HepG2 (cell line): ENCODE measurements at regions not wholly inside any gene's neighbourhood (a gene's known extent, or its start where the extent isn't known, plus 50 kb on each side); places are given as distances from the start of the nearest gene placed in this dataset.

Experiments used
- ATAC-seq: fragments of 200-7000 bp; cut with Tn5 transposase; 3 replicates; pipeline ENCODE4 v1.9.1; 2020; ENCODE audit warnings: mild to moderate bottlenecking, moderate library complexity
- BruUV-seq: library from RNA; stranded (reverse); fragments of 400-500 nt; replicated peaks from 2 replicates; lab custom pipeline; 2021; lab: Mats Ljungman, UMichigan
- CTCF ChIA-PET: fragments of 300-600 bp; formaldehyde crosslinking; extraction: SDS; loops from one replicate; lab custom pipeline; 2021; ENCODE audit warnings: low total read pairs, inconsistent platforms, low intra/inter-chr PET ratio; lab: Yijun Ruan, JAX
- POLR2A ChIA-PET: fragments of 350-600 bp; sonication (Branson Sonifier 250); formaldehyde crosslinking; loops from one replicate; lab custom pipeline; 2020; ENCODE audit warnings: antibody characterized with exemption, inconsistent platforms; lab: Yijun Ruan, JAX
- DNase-seq: peaks from one replicate; pipeline ENCODE4 v3.0.0-alpha.2; 2015; ENCODE audit warnings: low spot score
- FAIRE-seq: peaks from 3 replicates; lab custom pipeline; 2011; peaks lifted over from hg19 to GRCh38; lab: Jason Lieb, UNC
- H2AFZ ChIP-seq: one replicate; pipeline ENCODE4 v1.6.1; 2011; ENCODE audit warnings: low read length, inconsistent platforms
- H3K27ac ChIP-seq: fragments of 300-600 bp; 3 replicates; pipeline ENCODE4 v1.8.0; 2011; ENCODE audit warnings: mixed run types, mild to moderate bottlenecking, mixed read lengths, low read length, inconsistent platforms; ENCODE audit not compliant: insufficient read depth; ENCODE audit errors: extremely low read length
- H3K27me3 ChIP-seq, 2 experiments: fragments of 200-600 bp in 1 of 2; 2 replicates in 1 of 2; 3 replicates in 1 of 2; pipeline versions ENCODE4 v1.6.0 to v1.8.0; 2011; ENCODE audit warnings: low read length in 2 of 2, mild to moderate bottlenecking in 2 of 2, moderate library complexity in 2 of 2, inconsistent platforms in 1 of 2; ENCODE audit not compliant: insufficient read depth in 2 of 2, control insufficient read depth in 1 of 2
- H3K36me3 ChIP-seq, 2 experiments: fragments of 200-600 bp in 1 of 2; replicated peaks in 1 of 2; 2 replicates in 1 of 2; 3 replicates in 1 of 2; pipeline versions ENCODE4 v1.5.1 to v1.8.0; 2011; ENCODE audit warnings: low read length in 2 of 2, inconsistent platforms in 1 of 2; ENCODE audit not compliant: insufficient read depth in 2 of 2, control insufficient read depth in 1 of 2
- H3K4me1 ChIP-seq: 2 replicates; pipeline ENCODE4 v1.5.1; 2012; ENCODE audit warnings: low read length, inconsistent platforms; ENCODE audit not compliant: insufficient read depth
- H3K4me2 ChIP-seq: 2 replicates; pipeline ENCODE4 v1.6.0; 2011; ENCODE audit warnings: low read depth, low read length, inconsistent platforms
- H3K4me3 ChIP-seq, 3 experiments: fragments of 200-600 bp in 1 of 3; sonication (generic), shearing (Covaris generic) in 1 of 3; replicated peaks in 1 of 3; 2 replicates each; pipeline ENCODE4 v1.5.1; 2011 to 2016; ENCODE audit warnings: low read length in 3 of 3, inconsistent platforms in 2 of 3, low read depth in 2 of 3, mild to moderate bottlenecking in 2 of 3, control low read depth in 1 of 3, mixed read lengths in 1 of 3; ENCODE audit not compliant: insufficient read depth in 1 of 3
- H3K79me2 ChIP-seq: one replicate; pipeline ENCODE4 v1.6.1; 2011; ENCODE audit warnings: low read length, inconsistent platforms; ENCODE audit not compliant: insufficient read depth
- H3K9ac ChIP-seq: 2 replicates; pipeline ENCODE4 v1.6.0; 2011; ENCODE audit warnings: mild to moderate bottlenecking, low read depth, low read length, inconsistent platforms; ENCODE audit not compliant: insufficient read depth
- H3K9me3 ChIP-seq: 2 replicates; pipeline ENCODE4 v1.5.1; 2012; ENCODE audit warnings: mild to moderate bottlenecking, low read length
- H4K20me1 ChIP-seq: 2 replicates; pipeline ENCODE4 v1.6.0; 2011; ENCODE audit warnings: inconsistent platforms, mild to moderate bottlenecking, low read length, moderate library complexity; ENCODE audit not compliant: insufficient read depth
- ARID2 ChIP-seq: sonication (generic); formaldehyde crosslinking; IDR thresholded peaks from 2 replicates; pipeline ENCODE4 v1.8.1; 2022; ENCODE audit warnings: mild to moderate bottlenecking, missing genetic modification reagents, borderline replicate concordance
- ATF7-NPFF ChIP-seq: sonication (generic); formaldehyde crosslinking; IDR thresholded peaks from 2 replicates; pipeline ENCODE4 v1.8.1; 2023; ENCODE audit warnings: mild to moderate bottlenecking, low read depth, missing genetic modification reagents, moderate library complexity
- EED ChIP-seq: sonication (generic); formaldehyde crosslinking; IDR thresholded peaks from 2 replicates; pipeline ENCODE4 v1.5.0; 2020; ENCODE audit warnings: mild to moderate bottlenecking, missing genetic modification reagents
- ETV6 ChIP-seq: sonication (generic); formaldehyde crosslinking; conservative IDR thresholded peaks from 2 replicates; pipeline ENCODE4 v1.4.0; 2020; ENCODE audit warnings: missing genetic modification reagents
- FOSL2 ChIP-seq: sonication (generic); formaldehyde crosslinking; IDR thresholded peaks from 2 replicates; pipeline ENCODE4 v1.4.0; 2020; ENCODE audit warnings: missing genetic modification reagents
- HMG20B ChIP-seq: conservative IDR thresholded peaks from 2 replicates; pipeline ENCODE4 v1.6.1; 2016; ENCODE audit warnings: missing genetic modification reagents, missing compliant biosample characterization
- ISX ChIP-seq: sonication (generic); formaldehyde crosslinking; conservative IDR thresholded peaks from 2 replicates; pipeline ENCODE4 v1.5.0; 2020; ENCODE audit warnings: missing genetic modification reagents
- NR2C2 ChIP-seq: sonication (generic); formaldehyde crosslinking; IDR thresholded peaks from 2 replicates; pipeline ENCODE4 v1.4.0; 2020; ENCODE audit warnings: missing genetic modification reagents, mild to moderate bottlenecking, moderate library complexity, borderline replicate concordance
- THAP11 ChIP-seq: IDR thresholded peaks from 2 replicates; pipeline ENCODE4 v1.6.1; 2016; ENCODE audit warnings: missing biosample characterization, missing genetic modification reagents
- ZNF224 ChIP-seq: sonication (generic); formaldehyde crosslinking; IDR thresholded peaks from 2 replicates; pipeline ENCODE4 v1.5.0; 2020; ENCODE audit warnings: mild to moderate bottlenecking, missing genetic modification reagents
- ZNF230 ChIP-seq: sonication (generic); formaldehyde crosslinking; IDR thresholded peaks from 2 replicates; pipeline ENCODE4 v1.4.0; 2020; ENCODE audit warnings: mild to moderate bottlenecking, missing genetic modification reagents
- ZNF256 ChIP-seq: sonication (generic); formaldehyde crosslinking; conservative IDR thresholded peaks from 2 replicates; pipeline ENCODE4 v1.4.0; 2020; ENCODE audit warnings: missing genetic modification reagents
- ZNF282 ChIP-seq: fragments of 450-650 bp; IDR thresholded peaks from 2 replicates; pipeline ENCODE4 v1.6.1; 2018; ENCODE audit not compliant: partially characterized antibody
- ZNF326 ChIP-seq: sonication (generic); formaldehyde crosslinking; IDR thresholded peaks from 2 replicates; pipeline ENCODE4 v1.4.0; 2020; ENCODE audit warnings: missing genetic modification reagents, borderline replicate concordance
- ZNF333 ChIP-seq: sonication (generic); formaldehyde crosslinking; IDR thresholded peaks from 2 replicates; pipeline ENCODE4 v1.4.0; 2020; ENCODE audit warnings: mild to moderate bottlenecking, missing genetic modification reagents, borderline replicate concordance
- ZNF33A ChIP-seq: sonication (generic); formaldehyde crosslinking; IDR thresholded peaks from 2 replicates; pipeline ENCODE4 v1.5.1; 2020; ENCODE audit warnings: missing genetic modification reagents, mild to moderate bottlenecking, moderate library complexity, borderline replicate concordance
- ZNF432 ChIP-seq: sonication (generic); formaldehyde crosslinking; IDR thresholded peaks from 2 replicates; pipeline ENCODE4 v1.5.0; 2020; ENCODE audit warnings: missing genetic modification reagents, mild to moderate bottlenecking, borderline replicate concordance
- ZNF543 ChIP-seq: sonication (generic); formaldehyde crosslinking; IDR thresholded peaks from 2 replicates; pipeline ENCODE4 v1.4.0; 2020; ENCODE audit warnings: mild to moderate bottlenecking, missing genetic modification reagents
- ZNF562 ChIP-seq: sonication (generic); formaldehyde crosslinking; IDR thresholded peaks from 2 replicates; pipeline ENCODE4 v1.8.0; 2022; ENCODE audit warnings: missing genetic modification reagents, borderline replicate concordance
- ZNF678 ChIP-seq: sonication (generic); formaldehyde crosslinking; IDR thresholded peaks from 2 replicates; pipeline ENCODE4 v1.4.0; 2020; ENCODE audit warnings: mild to moderate bottlenecking, missing genetic modification reagents
- ZNF772 ChIP-seq: sonication (generic); formaldehyde crosslinking; IDR thresholded peaks from 2 replicates; pipeline ENCODE4 v1.5.0; 2020; ENCODE audit warnings: mild to moderate bottlenecking, missing genetic modification reagents
- WGBS: methylation state at CpG from one replicate; pipeline ENCODE4 v1.1.6; 2017; ENCODE audit warnings: low lambda C conversion rate; 5-methylcytosine and 5-hydroxymethylcytosine counted together
- in situ Hi-C: cut with HindIII; loops from 2 replicates; pipeline ENCODE4 v1.10.0; 2017; ENCODE audit warnings: low pct_unique_long_range_greater_than_20kb; ENCODE audit not compliant: extremely low pct_ligation_motif_present
- intact Hi-C: fragments of 100-400 bp; cut with micrococcal nuclease; formaldehyde crosslinking; loops from one replicate; pipeline ENCODE4 v1.10.0; 2022; ENCODE audit not compliant: unreplicated experiment
- TF ChIP-seq, protein P1 (sequence below): sonication (generic); formaldehyde crosslinking; IDR thresholded peaks from 2 replicates; pipeline ENCODE4 v1.8.0; 2022; ENCODE audit warnings: low read depth, missing genetic modification reagents
- TF ChIP-seq, protein P2 (sequence below): sonication (generic); formaldehyde crosslinking; IDR thresholded peaks from 2 replicates; pipeline ENCODE4 v1.4.0; 2020; ENCODE audit warnings: missing genetic modification reagents; ENCODE audit errors: not compliant biosample characterization

DNA sequence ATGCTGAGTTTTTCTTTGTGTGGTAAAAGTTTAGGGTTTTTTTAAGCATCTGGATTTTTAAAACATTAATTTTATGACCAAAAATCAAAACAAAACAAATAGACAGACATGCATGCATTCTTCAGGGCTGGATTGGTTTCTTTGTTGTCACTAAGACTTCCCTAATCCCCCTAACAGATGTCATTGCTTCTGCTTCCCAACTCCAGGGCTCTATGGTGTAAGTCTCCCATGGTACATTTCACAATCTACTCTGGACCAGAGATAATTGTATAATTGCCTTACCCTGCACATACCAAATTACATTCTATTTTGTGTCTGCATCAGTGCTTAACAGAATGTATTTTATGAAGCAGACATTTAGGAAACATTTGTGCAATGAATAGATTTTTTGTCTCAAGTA lies 529.1 kb upstream of the SMIM31 start (continued):
- TF ChIP-seq ZNF562 (CRISPR knock-in tag), result no peak
- no peak for TF ChIP-seq ZNF230
- no peak for TF ChIP-seq EED (CRISPR knock-in tag)
- no peak for TF ChIP-seq FOSL2 (CRISPR knock-in tag)
- TF ChIP-seq ZNF256 (CRISPR knock-in tag), result no peak
- TF ChIP-seq ZNF543 (CRISPR knock-in tag), result no peak

DNA sequence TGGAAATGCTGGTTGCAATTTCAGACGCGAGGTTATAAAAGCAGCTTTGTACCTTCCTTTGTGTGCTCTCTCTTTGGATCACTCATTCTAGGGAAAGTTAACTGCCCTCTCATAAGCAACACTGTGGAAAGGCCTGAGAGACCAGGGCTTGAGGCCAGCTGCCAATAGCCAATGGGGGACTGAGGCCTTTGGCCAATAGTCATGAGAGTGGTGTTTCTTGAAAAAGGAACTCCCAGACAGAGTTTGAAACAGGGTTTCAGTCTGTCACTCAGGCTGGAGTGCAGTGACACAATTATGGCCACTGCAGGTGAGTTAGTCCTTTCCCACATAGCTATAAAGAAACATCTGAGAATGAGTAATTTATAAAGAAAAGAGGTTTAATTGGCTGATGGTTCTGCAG lies 524.7 kb upstream of the SMIM31 start:
- ChIA-PET POLR2A (no interaction called here), CTCF (no interaction called here)
- WGBS, result 91% methylated on average over 2 of the region's 2 CpGs
- no peak overlapping the region for H3K4me2 ChIP-seq
- H2AFZ ChIP-seq, result no peak overlapping the region
- TF ChIP-seq ZNF333 (no peak), ZNF224 (no peak), ZNF432 (CRISPR knock-in tag) (no peak), THAP11 (no peak), HMG20B (no peak), ATF7-NPFF (CRISPR knock-in tag) (no peak), ISX (CRISPR knock-in tag) (no peak), ARID2 (no peak), ZNF282 (no peak), ZNF772 (no peak), ZNF326 (no peak), NR2C2 (CRISPR knock-in tag) (no peak), ZNF33A (no peak), ETV6 (CRISPR knock-in tag) (no peak), ZNF678 (CRISPR knock-in tag) (no peak)
- TF ChIP-seq, protein P1, sequence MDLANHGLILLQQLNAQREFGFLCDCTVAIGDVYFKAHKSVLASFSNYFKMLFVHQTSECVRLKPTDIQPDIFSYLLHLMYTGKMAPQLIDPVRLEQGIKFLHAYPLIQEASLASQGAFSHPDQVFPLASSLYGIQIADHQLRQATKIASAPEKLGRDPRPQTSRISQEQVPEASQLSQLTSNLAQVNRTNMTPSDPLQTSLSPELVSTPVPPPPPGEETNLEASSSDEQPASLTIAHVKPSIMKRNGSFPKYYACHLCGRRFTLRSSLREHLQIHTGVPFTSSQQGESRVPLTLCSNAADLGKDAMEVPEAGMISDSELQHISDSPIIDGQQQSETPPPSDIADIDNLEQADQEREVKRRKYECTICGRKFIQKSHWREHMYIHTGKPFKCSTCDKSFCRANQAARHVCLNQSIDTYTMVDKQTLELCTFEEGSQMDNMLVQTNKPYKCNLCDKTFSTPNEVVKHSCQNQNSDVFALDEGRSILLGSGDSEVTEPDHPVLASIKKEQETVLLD, result no peak
- TF ChIP-seq, protein P2, sequence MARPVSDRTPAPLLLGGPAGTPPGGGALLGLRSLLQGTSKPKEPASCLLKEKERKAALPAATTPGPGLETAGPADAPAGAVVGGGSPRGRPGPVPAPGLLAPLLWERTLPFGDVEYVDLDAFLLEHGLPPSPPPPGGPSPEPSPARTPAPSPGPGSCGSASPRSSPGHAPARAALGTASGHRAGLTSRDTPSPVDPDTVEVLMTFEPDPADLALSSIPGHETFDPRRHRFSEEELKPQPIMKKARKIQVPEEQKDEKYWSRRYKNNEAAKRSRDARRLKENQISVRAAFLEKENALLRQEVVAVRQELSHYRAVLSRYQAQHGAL, result no peak
- H3K79me2 ChIP-seq, result no peaks in the 10 kb centered on the region
- no peak overlapping the region for H3K27ac ChIP-seq
- no peaks in the 10 kb centered on the region for H3K36me3 ChIP-seq
- no peaks in the 10 kb centered on the region for H3K9me3 ChIP-seq
- no peaks in the 10 kb centered on the region for H4K20me1 ChIP-seq
- no peak for FAIRE-seq
- no peak overlapping the region for H3K9ac ChIP-seq
- in situ Hi-C loops (no loop called here), intact Hi-C loops (no loop called here)
- H3K27me3 ChIP-seq, result no peaks in the 10 kb centered on the region
- BruUV-seq, result no TSS peak
- no peaks in the 10 kb centered on the region for H3K4me1 ChIP-seq
- H3K4me3 ChIP-seq, result no peak overlapping the region
- no peak for ATAC-seq
- DNase-seq, result no peak
